Fibroblast of the aortic adventitia (primary cell): ENCODE measurements at regions not wholly inside any gene's neighbourhood (a gene's known extent, or its start where the extent isn't known, plus 50 kb on each side); places are given as distances from the start of the nearest gene placed in this dataset.

Source experiments
- DNase-seq: peaks from one replicate; pipeline ENCODE4 v3.0.0-alpha.2; 2010; ENCODE audit warnings: low read depth
- H3K4me3 ChIP-seq: 2 replicates; pipeline ENCODE4 v1.5.1; 2011; ENCODE audit warnings: low read depth, mild to moderate bottlenecking, control low read depth, low read length, moderate library complexity
- TF ChIP-seq, protein P1 (sequence below): IDR thresholded peaks from 2 replicates; pipeline ENCODE4 v1.5.1; 2011; ENCODE audit warnings: mild to moderate bottlenecking, low read length, control low read depth, inconsistent platforms; ENCODE audit not compliant: insufficient read depth

DNA sequence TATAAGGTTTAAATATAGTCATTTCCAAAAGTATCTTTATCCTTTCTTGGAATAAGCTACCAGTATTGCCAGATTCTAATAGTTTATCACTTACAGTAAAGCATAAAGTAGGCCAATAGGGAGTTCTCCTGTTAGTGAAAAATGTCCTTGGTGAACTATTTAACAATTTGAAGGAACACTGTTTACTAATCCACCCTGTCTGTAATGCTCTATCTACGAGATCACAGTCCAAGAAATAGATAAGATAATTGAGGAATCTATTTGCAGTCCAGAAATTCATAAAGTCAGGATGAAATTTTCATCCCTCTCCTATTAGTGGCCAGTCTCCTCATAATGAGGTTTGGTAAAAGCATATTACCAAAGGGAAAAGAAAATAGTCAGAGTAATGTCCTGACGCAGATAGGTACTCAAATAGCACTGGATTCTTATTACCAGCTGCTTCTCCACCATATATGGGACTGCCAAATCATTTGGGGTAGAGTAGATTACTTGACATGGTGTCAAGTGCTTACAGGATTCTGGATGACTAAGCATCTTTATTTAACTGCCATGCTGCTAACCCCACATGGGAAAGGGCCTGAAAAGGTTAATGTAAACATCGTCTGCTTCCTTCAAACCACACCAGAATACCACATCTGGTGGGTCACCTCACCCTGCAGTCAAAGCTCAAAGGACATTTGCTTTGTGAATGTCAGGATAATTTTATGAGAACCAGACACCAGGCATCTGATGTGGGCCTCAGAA, 808.1 kb downstream of the EFNA5 start:
- TF ChIP-seq, protein P1, sequence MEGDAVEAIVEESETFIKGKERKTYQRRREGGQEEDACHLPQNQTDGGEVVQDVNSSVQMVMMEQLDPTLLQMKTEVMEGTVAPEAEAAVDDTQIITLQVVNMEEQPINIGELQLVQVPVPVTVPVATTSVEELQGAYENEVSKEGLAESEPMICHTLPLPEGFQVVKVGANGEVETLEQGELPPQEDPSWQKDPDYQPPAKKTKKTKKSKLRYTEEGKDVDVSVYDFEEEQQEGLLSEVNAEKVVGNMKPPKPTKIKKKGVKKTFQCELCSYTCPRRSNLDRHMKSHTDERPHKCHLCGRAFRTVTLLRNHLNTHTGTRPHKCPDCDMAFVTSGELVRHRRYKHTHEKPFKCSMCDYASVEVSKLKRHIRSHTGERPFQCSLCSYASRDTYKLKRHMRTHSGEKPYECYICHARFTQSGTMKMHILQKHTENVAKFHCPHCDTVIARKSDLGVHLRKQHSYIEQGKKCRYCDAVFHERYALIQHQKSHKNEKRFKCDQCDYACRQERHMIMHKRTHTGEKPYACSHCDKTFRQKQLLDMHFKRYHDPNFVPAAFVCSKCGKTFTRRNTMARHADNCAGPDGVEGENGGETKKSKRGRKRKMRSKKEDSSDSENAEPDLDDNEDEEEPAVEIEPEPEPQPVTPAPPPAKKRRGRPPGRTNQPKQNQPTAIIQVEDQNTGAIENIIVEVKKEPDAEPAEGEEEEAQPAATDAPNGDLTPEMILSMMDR, result no peak
- no peak overlapping the region for H3K4me3 ChIP-seq
- peak; percentile 29 for DNase-seq

DNA sequence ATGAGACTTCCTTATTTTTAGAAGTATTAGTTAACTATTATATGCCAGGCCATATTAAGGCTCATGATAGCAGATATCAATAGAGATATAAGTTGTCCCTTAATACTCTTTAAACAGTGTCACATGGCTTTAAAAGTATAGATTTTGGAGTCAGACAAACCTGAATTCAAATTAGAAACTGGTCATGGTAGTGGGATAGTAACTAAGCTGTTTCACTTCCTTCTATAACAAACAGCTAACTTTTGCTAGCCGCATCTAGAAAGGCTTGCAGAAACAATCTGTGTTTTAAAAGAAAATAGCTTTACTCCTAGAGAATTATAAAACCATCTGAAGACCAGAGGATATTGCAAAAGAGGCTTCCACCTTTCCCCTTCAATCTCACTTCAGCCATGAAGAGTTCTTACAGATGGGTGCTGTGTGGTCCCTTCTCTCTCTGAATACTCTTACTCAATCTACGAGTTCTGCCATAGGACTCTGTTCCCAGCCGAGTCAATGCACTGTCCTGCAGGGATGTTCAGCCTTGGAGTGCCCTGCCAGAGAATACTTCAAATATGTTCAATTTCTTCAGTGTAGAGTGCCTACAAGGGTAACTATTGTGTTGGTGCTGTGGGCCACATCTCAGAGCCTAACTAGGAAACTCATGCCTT, 810.2 kb downstream of the EFNA5 start:
- no peak overlapping the region for H3K4me3 ChIP-seq
- no peak for DNase-seq
- TF ChIP-seq, protein P1, result no peak

DNA sequence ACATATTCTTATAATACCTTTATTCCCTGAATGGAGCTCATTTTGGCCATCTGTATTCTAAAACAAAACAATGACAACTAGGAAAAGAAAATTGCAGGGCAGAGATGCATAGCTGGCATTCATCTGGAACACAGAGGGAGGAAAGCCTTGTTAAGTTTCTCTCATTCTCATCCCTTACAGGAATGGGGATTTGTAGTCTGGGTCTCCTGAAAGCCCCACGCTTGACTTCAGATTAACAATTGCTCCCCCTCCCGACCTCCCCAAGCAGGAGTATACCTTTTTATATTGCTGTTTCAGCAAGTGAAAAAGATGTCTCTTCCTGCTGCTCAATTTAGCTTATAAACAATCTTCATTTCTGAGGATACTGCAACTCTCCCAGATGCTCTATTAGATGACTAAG, 812.1 kb downstream of the EFNA5 start:
- no peak overlapping the region for H3K4me3 ChIP-seq
- TF ChIP-seq, protein P1, result no peak
- no peak for DNase-seq

DNA sequence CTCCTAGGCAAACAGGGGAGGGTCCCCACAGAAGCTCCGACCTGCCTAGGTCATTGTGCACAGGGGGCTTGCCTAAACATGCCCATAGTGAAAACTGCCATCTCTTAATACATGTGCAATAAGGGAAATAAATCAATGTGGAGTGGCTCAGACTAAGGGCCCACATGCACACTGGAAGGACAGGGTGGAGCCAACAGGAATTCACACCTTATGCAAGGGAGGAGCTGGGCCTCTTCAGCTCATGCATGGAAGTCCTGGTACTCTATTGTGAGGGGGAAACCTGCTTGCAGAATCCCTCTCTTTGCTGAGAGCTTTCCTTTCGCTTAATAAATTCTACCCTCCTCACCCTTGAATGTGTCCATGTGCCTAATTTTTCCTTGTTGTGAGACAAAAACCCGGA, 815.8 kb downstream of the EFNA5 start:
- H3K4me3 ChIP-seq, result no peak overlapping the region
- DNase-seq, result no peak
- TF ChIP-seq, protein P1, result no peak

DNA sequence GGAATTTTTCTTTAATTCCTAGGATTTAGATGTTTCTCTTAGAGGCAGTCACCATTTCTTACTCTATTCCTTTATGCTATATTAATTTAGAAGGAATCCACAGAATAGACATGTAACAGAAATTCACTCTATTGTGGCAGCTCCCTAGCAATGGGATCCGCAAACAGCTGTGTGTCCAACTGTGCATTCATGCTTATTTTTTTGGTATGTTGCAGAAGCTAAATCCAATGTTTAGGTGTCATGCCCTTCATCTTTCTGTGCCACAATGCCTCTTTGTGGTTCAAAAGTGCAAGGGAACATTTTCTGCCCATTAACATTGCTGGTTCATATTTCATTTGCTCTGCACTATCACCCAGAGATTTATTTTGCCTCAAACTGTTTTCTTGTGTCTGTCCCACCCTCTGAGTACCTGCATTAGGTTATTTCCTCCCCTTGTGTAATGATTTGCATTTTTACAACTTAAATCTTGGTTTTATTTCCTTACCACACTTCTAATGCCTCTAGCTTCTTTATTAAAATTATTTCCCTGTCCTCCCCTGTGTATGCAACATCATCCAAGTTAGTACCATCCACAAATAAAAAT, 816.5 kb downstream of the EFNA5 start:
- no peak for DNase-seq
- H3K4me3 ChIP-seq, result no peak overlapping the region
- TF ChIP-seq, protein P1, result no peak

DNA sequence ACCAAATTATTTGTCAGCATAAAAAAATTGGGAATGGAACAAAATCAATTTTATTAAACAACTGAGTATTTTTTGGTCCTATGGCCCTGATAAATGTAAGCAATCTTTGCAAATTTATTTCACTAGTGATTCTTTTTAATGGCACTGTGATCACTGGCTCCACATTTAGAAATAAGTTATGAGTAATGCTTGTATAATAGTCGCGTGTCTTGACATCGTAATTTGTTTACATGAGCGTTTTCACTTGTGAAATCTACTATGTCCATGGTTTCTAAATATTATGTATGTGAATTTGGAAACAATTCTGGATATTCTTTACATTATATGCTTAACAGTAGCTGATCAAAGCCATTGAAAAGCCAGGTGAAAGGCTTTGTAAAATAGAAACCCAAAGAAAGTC, 817.5 kb downstream of the EFNA5 start:
- DNase-seq, result no peak
- no peak overlapping the region for H3K4me3 ChIP-seq
- TF ChIP-seq, protein P1, result no peak
